DOHH2 (cell line): ENCODE measurements at regions not wholly inside any gene's neighbourhood (a gene's known extent, or its start where the extent isn't known, plus 50 kb on each side); places are given as distances from the start of the nearest gene placed in this dataset.

Experiments used
- H3F3A ChIP-seq: fragments of 200-600 bp; sonication (generic), shearing (Covaris generic); 2 replicates; pipeline ENCODE4 v1.6.0; 2016; ENCODE audit warnings: antibody characterized with exemption, mild to moderate bottlenecking; ENCODE audit not compliant: control insufficient read depth, insufficient read depth
- H3K27ac ChIP-seq: fragments of 200-600 bp; sonication (generic); 2 replicates; pipeline ENCODE4 v1.5.1; 2014; ENCODE audit warnings: low read depth, mild to moderate bottlenecking, low read length, moderate library complexity
- H3K27me3 ChIP-seq: fragments of 200-600 bp; sonication (generic); 2 replicates; pipeline ENCODE4 v1.6.1; 2014; ENCODE audit warnings: mild to moderate bottlenecking, low read length, mixed read lengths; ENCODE audit not compliant: control insufficient read depth
- H3K36me3 ChIP-seq: fragments of 200-600 bp; sonication (generic); 2 replicates; pipeline ENCODE4 v1.6.1; 2014; ENCODE audit warnings: mild to moderate bottlenecking, low read length, moderate library complexity, mixed read lengths; ENCODE audit not compliant: control insufficient read depth
- H3K4me1 ChIP-seq: fragments of 200-600 bp; sonication (generic); 2 replicates; pipeline ENCODE4 v1.6.1; 2014; ENCODE audit warnings: mild to moderate bottlenecking, low read length, mixed read lengths; ENCODE audit not compliant: control insufficient read depth
- H3K4me2 ChIP-seq: fragments of 200-600 bp; sonication (generic); 2 replicates; pipeline ENCODE4 v1.6.0; 2014; ENCODE audit warnings: mild to moderate bottlenecking, low read length, moderate library complexity
- H3K4me3 ChIP-seq: fragments of 200-600 bp; sonication (generic); 2 replicates; pipeline ENCODE4 v1.5.1; 2014; ENCODE audit warnings: mild to moderate bottlenecking, low read length, mixed read lengths
- H3K79me2 ChIP-seq: fragments of 200-600 bp; sonication (generic); 2 replicates; pipeline ENCODE4 v1.6.1; 2014; ENCODE audit warnings: mild to moderate bottlenecking, low read length, mixed read lengths; ENCODE audit not compliant: control insufficient read depth
- H3K9me2 ChIP-seq: fragments of 200-600 bp; sonication (generic); replicated peaks from 2 replicates; pipeline ENCODE4 v1.6.1; 2014; ENCODE audit warnings: mild to moderate bottlenecking, low read length, mixed read lengths; ENCODE audit not compliant: control insufficient read depth
- H3K9me3 ChIP-seq: fragments of 200-600 bp; sonication (generic); 2 replicates; pipeline ENCODE4 v1.6.1; 2014; ENCODE audit warnings: antibody characterized with exemption, low read length, mixed read lengths; ENCODE audit not compliant: control insufficient read depth, insufficient read depth
- H4K20me1 ChIP-seq: fragments of 200-600 bp; sonication (generic); 2 replicates; pipeline ENCODE4 v1.6.0; 2014; ENCODE audit warnings: low read depth, mild to moderate bottlenecking, antibody characterized with exemption, low read length, moderate library complexity; ENCODE audit not compliant: control insufficient read depth, insufficient read depth
- CTCF ChIP-seq: fragments of 200-600 bp; sonication (generic); IDR thresholded peaks from one replicate; pipeline ENCODE4 v1.5.1; 2014; ENCODE audit warnings: antibody characterized with exemption, mild to moderate bottlenecking, low read depth, low read length; ENCODE audit not compliant: poor library complexity, severe bottlenecking
- EZH2phosphoT487 ChIP-seq: fragments of 200-600 bp; sonication (generic); IDR thresholded peaks from 2 replicates; pipeline ENCODE4 v1.6.1; 2017; ENCODE audit warnings: borderline replicate concordance, mild to moderate bottlenecking, antibody characterized with exemption, low read length, moderate library complexity, mixed read lengths

GRCh38 chr1:188846468-188846867 is 1631.2 kb downstream of the BRINP3 start:
- H3K4me1 ChIP-seq = no peaks in the 10 kb centered on the region
- H3K36me3 ChIP-seq = no peaks in the 10 kb centered on the region
- no peak overlapping the region for H3K27ac ChIP-seq
- no peaks in the 10 kb centered on the region for H3K9me2 ChIP-seq
- H3K9me3 ChIP-seq = no peaks in the 10 kb centered on the region
- H3F3A ChIP-seq = no peaks in the 10 kb centered on the region
- no peaks in the 10 kb centered on the region for H3K27me3 ChIP-seq
- TF ChIP-seq CTCF (no peak), EZH2phosphoT487 (no peak)
- H3K4me2 ChIP-seq = no peak overlapping the region
- no peaks in the 10 kb centered on the region for H3K79me2 ChIP-seq
- H3K4me3 ChIP-seq = no peak overlapping the region
- H4K20me1 ChIP-seq = no peaks in the 10 kb centered on the region

DNA sequence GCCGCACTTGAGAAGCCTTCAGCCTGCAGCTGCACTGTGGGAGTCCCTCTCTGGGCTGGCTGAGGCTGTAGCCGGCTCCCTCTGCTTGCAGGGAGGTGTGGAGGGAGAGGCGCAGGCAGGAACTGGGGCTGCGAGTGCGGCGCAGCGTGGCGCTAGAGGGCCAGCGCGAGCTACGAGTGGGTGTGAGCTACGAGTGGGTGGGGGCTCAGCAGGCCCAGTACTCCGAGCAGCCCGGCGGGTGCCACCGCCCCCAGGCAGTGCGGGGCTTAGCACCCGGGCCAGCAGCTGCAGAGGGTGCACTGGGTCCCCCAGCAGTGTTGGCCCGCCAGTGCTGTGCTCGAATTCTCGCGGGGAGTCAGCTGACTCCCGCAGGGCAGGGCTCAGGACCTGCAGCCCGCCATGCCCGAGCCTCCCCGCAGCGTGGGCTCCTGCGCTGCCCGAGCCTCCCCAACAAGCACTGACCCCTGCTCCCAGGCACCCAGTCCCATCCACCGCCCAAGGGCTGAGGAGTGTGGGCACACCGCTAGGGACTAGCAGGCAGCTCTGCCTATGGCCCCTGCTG is 1620.1 kb downstream of the BRINP3 start:
- H3K9me3 ChIP-seq = no peaks in the 10 kb centered on the region
- H3K36me3 ChIP-seq = no peaks in the 10 kb centered on the region
- H3K79me2 ChIP-seq = no peaks in the 10 kb centered on the region
- no peak for TF ChIP-seq CTCF
- no peak for TF ChIP-seq EZH2phosphoT487
- no peaks in the 10 kb centered on the region for H3K4me1 ChIP-seq
- no peaks in the 10 kb centered on the region for H3K9me2 ChIP-seq
- H3K27ac ChIP-seq = no peak overlapping the region
- no peaks in the 10 kb centered on the region for H4K20me1 ChIP-seq
- no peaks in the 10 kb centered on the region for H3K27me3 ChIP-seq
- no peak overlapping the region for H3K4me3 ChIP-seq
- H3K4me2 ChIP-seq = no peak overlapping the region
- no peaks in the 10 kb centered on the region for H3F3A ChIP-seq

GRCh38 chr1:188867614-188868013 is 1610.0 kb downstream of the BRINP3 start:
- no peaks in the 10 kb centered on the region for H3F3A ChIP-seq
- no peak overlapping the region for H3K27ac ChIP-seq
- H3K79me2 ChIP-seq = no peaks in the 10 kb centered on the region
- H3K4me3 ChIP-seq = no peak overlapping the region
- TF ChIP-seq CTCF = no peak
- no peak for TF ChIP-seq EZH2phosphoT487
- H3K4me1 ChIP-seq = no peaks in the 10 kb centered on the region
- no peaks in the 10 kb centered on the region for H3K27me3 ChIP-seq
- H3K4me2 ChIP-seq = no peak overlapping the region
- no peaks in the 10 kb centered on the region for H3K9me2 ChIP-seq
- H4K20me1 ChIP-seq = no peaks in the 10 kb centered on the region
- no peaks in the 10 kb centered on the region for H3K36me3 ChIP-seq
- no peaks in the 10 kb centered on the region for H3K9me3 ChIP-seq

DNA sequence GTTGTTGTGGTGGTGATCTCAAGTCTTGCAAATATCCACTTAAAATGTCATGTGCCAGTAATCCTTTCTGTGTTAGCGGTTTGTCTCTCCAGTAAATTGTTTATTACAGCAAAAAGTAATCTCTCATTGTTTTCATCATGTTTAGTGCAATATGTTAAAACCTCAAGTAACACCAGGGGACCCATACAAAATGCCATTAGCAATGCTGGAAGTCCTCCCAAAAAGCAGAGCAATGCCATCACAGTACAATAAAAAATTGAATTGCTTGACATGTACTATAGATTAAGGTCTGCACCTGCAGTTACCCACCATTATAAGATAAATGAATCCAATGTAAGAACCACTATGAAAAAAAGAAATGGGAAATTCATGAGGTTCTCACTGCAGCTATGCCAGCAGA is 1606.5 kb downstream of the BRINP3 start:
- Histone ChIP-seq H3K4me2 (no peak overlapping the region), H3K9me3 (no peaks in the 10 kb centered on the region), H3K27me3 (no peaks in the 10 kb centered on the region), H4K20me1 (no peaks in the 10 kb centered on the region), H3K4me1 (no peaks in the 10 kb centered on the region), H3K36me3 (no peaks in the 10 kb centered on the region), H3K9me2 (no peaks in the 10 kb centered on the region), H3K4me3 (no peak overlapping the region), H3F3A (no peaks in the 10 kb centered on the region), H3K27ac (no peak overlapping the region), H3K79me2 (no peaks in the 10 kb centered on the region)
- no peak for TF ChIP-seq CTCF
- no peak for TF ChIP-seq EZH2phosphoT487
